GM19467 (cell line): ENCODE measurements at regions not wholly inside any gene's neighbourhood (a gene's known extent, or its start where the extent isn't known, plus 50 kb on each side); places are given as distances from the start of the nearest gene placed in this dataset.
"Not testable (repeated sequence)": the region's sequence is repeated elsewhere in the genome, so short reads cannot be mapped to it uniquely, and the experiment has no call there.

Experiments
- ATAC-seq: cut with Tn5 transposase; IDR thresholded peaks from one replicate; pipeline ENCODE4 v1.9.1; 2021; ENCODE audit warnings: mild to moderate bottlenecking, moderate library complexity; ENCODE audit not compliant: unreplicated experiment

- ATAC-seq, result peak; percentile 90
Observed at GRCh38 chr15:92820236-92821021, 79.7 kb upstream of the CHD2 start.

- no peak for ATAC-seq
Observed at GRCh38 chr15:92821491-92822116, 78.5 kb upstream of the CHD2 start.

- no peak for ATAC-seq
Observed at GRCh38 chr15:92822216-92823144, 77.6 kb upstream of the CHD2 start.

DNA sequence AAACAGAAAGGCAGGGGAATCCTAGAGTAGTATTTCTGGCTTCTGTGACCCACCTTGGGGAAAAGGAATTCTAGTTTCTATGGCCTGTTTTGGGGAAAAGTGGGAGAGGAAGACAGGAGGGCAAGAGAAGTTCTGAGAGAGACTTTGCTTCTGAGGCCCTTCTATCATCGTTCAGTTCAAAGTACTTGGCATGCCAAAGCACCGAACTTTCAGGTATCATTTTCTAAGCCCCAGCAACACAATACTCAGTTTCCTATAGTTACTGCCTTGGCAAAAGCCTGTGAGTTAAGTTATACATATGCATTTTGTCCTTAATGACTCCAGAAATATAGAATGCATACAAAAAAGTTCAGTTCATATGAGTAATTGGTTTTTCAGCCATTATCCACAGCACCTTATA lies 74.1 kb upstream of the CHD2 start:
- ATAC-seq, result no peak

GRCh38 chr15:92827991-92828390 lies 72.1 kb upstream of the CHD2 start:
- ATAC-seq, result not testable (repeated sequence)

- ATAC-seq, result no peak
Observed at GRCh38 chr15:92829875-92830274, 70.2 kb upstream of the CHD2 start.

- ATAC-seq, result no peak
Observed at GRCh38 chr15:92831336-92831654, 68.8 kb upstream of the CHD2 start.

GRCh38 chr15:92831655-92832328 lies 68.3 kb upstream of the CHD2 start:
- peak; percentile 98 for ATAC-seq

DNA sequence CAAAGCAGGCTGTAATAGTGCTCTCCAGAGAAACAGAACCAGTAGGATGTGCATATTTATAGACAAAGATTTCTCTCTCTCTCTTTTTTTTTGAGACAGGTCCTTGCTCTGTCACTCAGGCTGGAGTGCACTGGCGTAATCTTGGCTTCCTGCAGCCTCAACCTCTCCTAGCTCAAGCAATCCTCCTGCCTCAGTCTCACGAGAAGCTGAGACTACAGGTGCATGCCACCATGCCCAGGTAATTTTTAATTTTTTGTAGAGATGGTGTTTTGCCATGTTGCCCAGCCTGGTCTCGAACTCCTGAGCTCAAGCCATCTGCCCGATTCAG lies 67.1 kb upstream of the CHD2 start:
- no peak for ATAC-seq

GRCh38 chr15:92833493-92834271 lies 66.4 kb upstream of the CHD2 start:
- no peak for ATAC-seq

DNA sequence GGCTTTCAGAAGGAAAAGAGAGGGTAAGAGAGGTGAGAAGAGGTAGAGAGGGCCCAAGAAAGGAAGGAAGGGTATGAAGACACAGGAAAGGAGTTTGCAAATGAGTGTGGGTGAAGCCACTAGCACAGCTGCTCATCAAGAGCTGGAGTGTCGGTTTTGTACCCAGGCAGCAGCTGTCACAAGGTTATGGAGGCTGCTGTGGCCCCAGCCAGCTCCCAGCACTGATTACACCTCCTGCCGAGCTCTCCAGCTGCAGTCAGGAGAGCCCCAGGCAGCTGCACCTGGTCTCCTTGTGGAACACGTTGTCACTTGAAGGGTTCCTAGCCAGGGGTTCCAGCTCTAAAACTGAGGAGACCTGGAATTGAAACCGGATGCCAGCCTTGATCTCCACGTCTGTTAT lies 60.4 kb upstream of the CHD2 start:
- ATAC-seq, result peak; percentile 85

- no peak for ATAC-seq
Observed at GRCh38 chr15:92840149-92840548, 60.0 kb upstream of the CHD2 start.

DNA sequence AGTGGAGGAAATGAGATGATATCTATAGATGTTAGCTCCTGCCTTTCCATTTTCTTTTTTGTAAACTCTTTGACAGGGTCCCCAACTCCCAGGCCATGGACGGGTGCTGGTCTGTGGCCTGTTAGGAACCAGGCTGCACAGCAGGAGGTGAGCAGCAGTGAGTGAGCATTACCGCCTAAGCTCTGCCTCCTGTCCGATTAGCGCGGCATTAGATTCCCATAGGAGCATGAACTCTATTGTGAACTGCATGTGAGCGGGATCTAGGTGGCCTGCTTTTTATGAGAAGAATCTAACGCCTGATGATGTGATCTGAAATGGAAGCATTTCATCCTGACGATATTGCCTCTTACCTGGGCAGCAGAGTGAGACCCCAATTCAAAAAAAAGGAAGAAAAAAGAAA lies 56.8 kb upstream of the CHD2 start:
- ATAC-seq, result no peak

GRCh38 chr15:92843814-92844213 lies 56.3 kb upstream of the CHD2 start:
- no peak for ATAC-seq

DNA sequence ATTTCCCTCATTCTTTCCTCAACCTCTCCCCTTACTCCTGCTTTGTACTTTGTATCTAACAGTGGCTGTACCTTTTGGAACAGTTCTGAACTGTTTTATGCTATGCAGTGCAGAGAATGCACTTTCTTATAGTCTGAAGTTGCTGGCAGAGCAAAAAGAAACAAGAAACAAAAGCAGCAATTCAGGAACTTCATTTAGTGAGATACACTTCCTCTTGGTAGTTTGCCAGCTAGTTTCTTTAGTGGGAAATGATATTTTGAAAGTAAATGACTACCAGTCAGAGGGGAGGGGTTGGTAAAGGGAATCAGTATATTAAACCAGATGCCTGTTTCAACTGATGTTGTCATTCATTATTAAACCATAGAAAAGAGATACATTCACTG lies 55.0 kb upstream of the CHD2 start:
- peak; percentile 40 for ATAC-seq

GRCh38 chr15:92846741-92847140 lies 53.4 kb upstream of the CHD2 start:
- no peak for ATAC-seq

- ATAC-seq, result no peak
Observed at GRCh38 chr15:92847841-92848240, 52.3 kb upstream of the CHD2 start.

GRCh38 chr15:92848464-92848851 lies 51.7 kb upstream of the CHD2 start:
- no peak for ATAC-seq

DNA sequence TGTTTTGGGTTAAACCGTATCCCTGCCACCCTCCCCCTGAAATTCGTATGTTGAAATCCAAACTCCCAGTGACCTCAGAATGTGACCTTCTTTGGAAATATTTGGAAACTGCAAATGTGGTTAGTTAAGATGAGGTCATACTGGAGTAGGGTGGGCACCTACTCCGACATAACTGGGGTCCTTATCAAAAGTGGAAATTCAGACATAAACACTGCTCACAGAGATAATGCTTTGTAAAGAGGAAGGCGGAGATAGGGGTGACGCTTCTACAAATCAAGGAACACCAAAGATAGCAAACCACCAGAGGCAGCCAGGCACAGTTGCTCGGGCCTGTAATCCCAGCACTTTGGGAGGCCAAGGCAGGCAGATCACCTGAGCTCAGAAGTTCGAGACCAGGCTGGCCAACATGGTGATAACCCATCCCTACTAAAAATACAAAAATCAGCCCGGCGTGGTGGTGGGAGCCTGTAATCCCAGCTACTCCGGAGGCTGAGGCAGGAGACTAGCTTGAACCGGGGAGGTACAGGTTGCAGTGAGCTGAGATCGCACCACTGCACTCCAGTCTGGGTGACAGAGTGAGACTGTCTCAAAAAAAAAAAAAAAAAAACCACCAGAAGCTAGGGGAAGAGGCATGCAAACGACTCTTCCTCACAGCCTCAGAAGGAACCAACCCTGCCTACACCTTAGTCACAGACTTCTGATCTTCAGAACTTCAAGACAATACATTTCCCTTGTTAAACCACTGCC lies 51.1 kb upstream of the CHD2 start:
- ATAC-seq, result peak; percentile 55

GRCh38 chr15:92850218-92850617 lies 49.9 kb upstream of the CHD2 start:
- ATAC-seq, result not testable (repeated sequence)
